ENCODE measurements at regions not wholly inside any gene's neighbourhood (a gene's known extent, or its start where the extent isn't known, plus 50 kb on each side); places are given as distances from the start of the nearest gene placed in this dataset.
A peak's percentile ranks its signal among the peaks of the same experiment; 100 is the strongest.
"Not testable (repeated sequence)": the region's sequence is repeated elsewhere in the genome, so short reads cannot be mapped to it uniquely, and the experiment has no call there.

GRCh38 chr7:98771941-98772603, 97.7 kb downstream of the TMEM130 start:
- no peak for DNase-seq (ENCODE audit: low read depth, low spot score)

- DNase-seq (ENCODE audit: low read depth, low spot score) = no peak
Observed at GRCh38 chr7:98774884-98775283, 94.9 kb downstream of the TMEM130 start.

GRCh38 chr7:98777051-98777450, 92.8 kb downstream of the TMEM130 start:
- peak; percentile 47 for DNase-seq (ENCODE audit: low read depth, low spot score)

GRCh38 chr7:98778421-98778820, 91.4 kb downstream of the TMEM130 start:
- DNase-seq (ENCODE audit: low read depth, low spot score) = no peak

DNA sequence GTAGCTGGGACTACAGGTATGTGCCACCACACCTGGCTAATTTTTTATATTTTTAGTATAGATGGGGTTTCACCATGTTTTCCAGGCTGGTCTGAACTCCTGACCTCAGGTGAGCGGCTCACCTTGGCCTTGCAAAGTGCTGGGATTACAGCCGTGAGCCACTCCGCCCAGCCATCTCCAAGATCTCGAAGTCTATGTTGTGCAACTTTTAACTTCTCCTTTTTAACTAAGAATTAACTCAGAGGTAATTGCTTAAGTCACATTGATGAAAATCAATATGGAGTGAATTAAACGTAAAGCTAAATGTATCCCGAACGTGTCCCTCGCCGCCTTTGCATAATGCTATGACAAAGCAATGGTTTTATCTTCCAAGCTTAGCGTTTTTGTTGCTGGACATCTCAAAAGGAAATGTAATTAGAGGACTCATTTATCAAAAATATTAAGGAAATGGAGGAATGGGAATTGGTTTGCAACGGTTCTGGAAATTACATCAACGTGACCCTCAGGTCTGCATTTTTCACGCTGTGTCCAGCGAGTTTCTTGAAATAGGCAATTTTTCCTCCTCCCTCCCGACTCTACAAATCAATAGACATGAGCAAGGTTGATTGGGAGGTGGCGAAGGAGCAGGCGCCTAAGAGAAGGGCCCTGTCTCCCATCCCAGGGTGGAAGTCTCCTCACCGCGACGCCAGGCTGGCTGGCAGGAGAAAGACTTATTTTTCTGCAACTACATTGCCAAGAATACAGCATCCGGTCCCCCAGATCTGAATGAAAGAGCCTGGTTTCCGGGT, 89.8 kb downstream of the TMEM130 start:
- no peak for DNase-seq (ENCODE audit: low read depth, low spot score)

- DNase-seq (ENCODE audit: low read depth, low spot score) = no peak
Observed at GRCh38 chr7:98784216-98784785, 85.5 kb downstream of the TMEM130 start.

- DNase-seq (ENCODE audit: low read depth, low spot score) = no peak
Observed at GRCh38 chr7:98785929-98786571, 83.8 kb downstream of the TMEM130 start.

GRCh38 chr7:98788966-98789365, 80.8 kb downstream of the TMEM130 start:
- no peak for DNase-seq (ENCODE audit: low read depth, low spot score)

DNA sequence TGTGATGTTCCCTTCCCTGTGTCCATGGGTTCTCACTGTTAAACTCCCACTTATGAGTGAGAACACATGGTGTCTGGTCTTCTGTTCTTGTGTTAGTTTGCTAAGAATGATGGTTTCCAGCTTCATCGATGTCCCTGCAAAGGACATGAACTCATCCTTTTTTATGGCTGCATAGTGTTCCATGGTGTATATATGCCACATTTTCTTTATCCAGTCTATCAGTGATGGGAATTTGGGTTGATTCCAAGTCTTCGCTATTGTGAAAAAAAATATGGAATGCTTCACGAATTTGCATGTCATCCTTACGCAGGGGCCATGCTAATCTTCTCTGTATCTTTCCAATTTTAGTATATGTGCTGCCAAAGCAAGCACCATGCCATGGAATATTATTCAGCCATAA, 75.4 kb downstream of the TMEM130 start:
- DNase-seq (ENCODE audit: low read depth, low spot score) = not testable (repeated sequence)

DNA sequence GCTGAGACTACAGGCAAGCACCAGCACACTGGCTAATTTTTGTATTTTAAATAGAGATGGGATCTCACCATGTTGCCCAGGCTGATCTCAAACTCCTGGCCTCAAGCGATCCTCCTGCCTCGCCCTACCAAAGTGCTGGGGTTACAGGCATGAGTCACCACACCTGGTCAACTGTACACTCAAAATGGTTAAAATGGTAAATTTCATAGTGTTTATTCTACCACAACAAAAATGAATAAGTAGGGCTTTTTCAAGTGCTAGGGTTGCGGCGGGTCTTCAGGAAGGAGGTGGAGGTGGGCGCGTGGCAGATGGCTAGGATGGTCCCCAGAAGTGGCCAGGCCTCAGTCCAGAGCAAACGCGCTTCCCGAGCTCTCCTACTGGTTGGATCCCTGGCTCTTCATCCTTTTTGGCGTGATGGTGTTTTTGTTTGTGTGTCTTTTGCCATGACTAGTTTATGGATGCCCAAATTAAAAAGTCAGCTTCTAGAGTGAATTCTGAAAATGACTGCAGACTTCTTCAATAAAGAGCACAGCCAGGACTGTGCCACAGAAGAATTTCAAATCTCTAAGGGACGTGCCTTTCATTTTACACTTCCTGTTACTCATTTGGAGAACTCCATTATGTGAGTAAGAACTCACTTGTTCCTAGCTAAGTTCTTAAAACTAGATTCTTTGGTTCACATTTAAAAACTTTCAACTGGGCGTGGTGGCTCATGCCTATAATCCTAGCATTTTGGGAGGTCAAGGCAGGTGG, 73.9 kb downstream of the TMEM130 start:
- DNase-seq (ENCODE audit: low read depth, low spot score) = no peak
